K562 (cell line): ENCODE measurements at regions not wholly inside any gene's neighbourhood (a gene's known extent, or its start where the extent isn't known, plus 50 kb on each side); places are given as distances from the start of the nearest gene placed in this dataset.

Experiments used
- ATAC-seq: fragments of 200-7000 bp; cut with Tn5 transposase; 3 replicates; pipeline ENCODE4 v1.9.1; 2020; ENCODE audit warnings: moderate library complexity
- BruUV-seq: library from RNA; stranded (reverse); fragments of 400-500 nt; replicated peaks from 2 replicates; lab custom pipeline; 2021; lab: Mats Ljungman, UMichigan
- CTCF ChIA-PET: fragments of 300-600 bp; formaldehyde crosslinking; extraction: SDS; loops from one replicate; lab custom pipeline; 2021; ENCODE audit warnings: low intra/inter-chr PET ratio; lab: Yijun Ruan, JAX
- POLR2A ChIA-PET: fragments of 300-600, 350-650 bp; sonication (Branson Sonifier 250); formaldehyde crosslinking; extraction: SDS; loops from one replicate; lab custom pipeline; 2021; ENCODE audit warnings: antibody characterized with exemption, inconsistent platforms; lab: Yijun Ruan, JAX
- DNase-seq, 4 experiments: peaks; one replicate each; pipeline versions ENCODE4 v3.0.0 to v3.0.0-alpha.2; 2011 to 2018; ENCODE audit warnings: low spot score in 3 of 4, mixed read lengths in 3 of 4; ENCODE audit errors: extremely low read depth in 1 of 4
- FAIRE-seq: peaks from 2 replicates; lab custom pipeline; 2011; peaks lifted over from hg19 to GRCh38; lab: Jason Lieb, UNC
- H2AFZ ChIP-seq: 2 replicates; pipeline ENCODE4 v1.6.0; 2011; ENCODE audit warnings: low read depth, low read length, control low read depth, inconsistent platforms
- H3K27ac ChIP-seq: fragments of 200-600 bp; 3 replicates; pipeline ENCODE4 v1.8.0; 2011; ENCODE audit warnings: low read depth, mild to moderate bottlenecking, control low read depth, inconsistent platforms, low read length, moderate library complexity, mixed read lengths; ENCODE audit errors: extremely low read depth
- H3K27me3 ChIP-seq, 2 experiments: fragments of 300-600 bp in 1 of 2; 2 replicates in 1 of 2; 3 replicates in 1 of 2; pipeline versions ENCODE4 v1.6.0 to v1.8.0; 2011; ENCODE audit warnings: inconsistent platforms in 2 of 2, low read length in 2 of 2, mild to moderate bottlenecking in 1 of 2, mixed read lengths in 1 of 2, moderate library complexity in 1 of 2; ENCODE audit not compliant: control insufficient read depth in 2 of 2, insufficient read depth in 2 of 2
- H3K36me3 ChIP-seq: fragments of 300-600 bp; 3 replicates; pipeline ENCODE4 v1.8.0; 2011; ENCODE audit warnings: mild to moderate bottlenecking, low read length, inconsistent platforms; ENCODE audit not compliant: control insufficient read depth, insufficient read depth
- H3K4me1 ChIP-seq, 2 experiments: fragments of 200-600 bp in 1 of 2; replicated peaks in 1 of 2; 2 replicates in 1 of 2; 3 replicates in 1 of 2; pipeline versions ENCODE4 v1.5.1 to v1.8.0; 2011; ENCODE audit warnings: inconsistent platforms in 2 of 2, low read length in 2 of 2, mild to moderate bottlenecking in 1 of 2, mixed read lengths in 1 of 2, moderate library complexity in 1 of 2; ENCODE audit not compliant: control insufficient read depth in 2 of 2, insufficient read depth in 2 of 2
- H3K4me2 ChIP-seq: 2 replicates; pipeline ENCODE4 v1.6.1; 2011; ENCODE audit warnings: low read length, control low read depth, inconsistent platforms, mixed read lengths; ENCODE audit not compliant: insufficient read depth
- H3K4me3 ChIP-seq: fragments of 200-600 bp; sonication (generic), shearing (Covaris generic); 2 replicates; pipeline ENCODE4 v1.5.1; 2016; ENCODE audit warnings: control low read depth, inconsistent platforms
- H3K79me2 ChIP-seq: fragments of 200-600 bp; 3 replicates; pipeline ENCODE4 v1.8.0; 2011; ENCODE audit warnings: low read length, inconsistent platforms; ENCODE audit not compliant: control insufficient read depth, insufficient read depth
- H3K9ac ChIP-seq, 2 experiments: 2 replicates each; pipeline versions ENCODE4 v1.6.0 to v1.6.1; 2011; ENCODE audit warnings: low read depth in 2 of 2, low read length in 2 of 2, control low read depth in 1 of 2, inconsistent platforms in 1 of 2, mild to moderate bottlenecking in 1 of 2, mixed read lengths in 1 of 2; ENCODE audit not compliant: insufficient read depth in 1 of 2
- H3K9me1 ChIP-seq: one replicate; pipeline ENCODE4 v1.6.0; 2011; ENCODE audit warnings: inconsistent platforms, mild to moderate bottlenecking, low read length, moderate library complexity; ENCODE audit not compliant: control insufficient read depth, insufficient read depth
- H3K9me3 ChIP-seq: replicated peaks from 2 replicates; pipeline ENCODE4 v1.5.1; 2011; ENCODE audit warnings: low read depth, low read length, inconsistent platforms; ENCODE audit not compliant: control insufficient read depth, insufficient read depth
- H4K20me1 ChIP-seq: replicated peaks from 2 replicates; pipeline ENCODE4 v1.6.1; 2011; ENCODE audit warnings: low read length, inconsistent platforms, mixed read lengths; ENCODE audit not compliant: control insufficient read depth, insufficient read depth
- DIDO1 ChIP-seq: fragments of 450-650 bp; IDR thresholded peaks from 2 replicates; pipeline ENCODE4 v1.6.1; 2016; ENCODE audit warnings: low read depth, missing biosample characterization, missing genetic modification characterization
- HDAC8 ChIP-seq: fragments of 450-650 bp; IDR thresholded peaks from 2 replicates; pipeline ENCODE4 v1.6.1; 2016; ENCODE audit warnings: mild to moderate bottlenecking, missing genetic modification characterization, moderate library complexity, missing compliant biosample characterization
- MNT ChIP-seq, 2 experiments: fragments of 450-650 bp; conservative IDR thresholded peaks; 2 replicates each; pipeline ENCODE4 v1.6.1; 2017; ENCODE audit warnings: mild to moderate bottlenecking in 2 of 2, moderate library complexity in 2 of 2
- RFX7 ChIP-seq: fragments of 250-450 bp; sonication (Bioruptor Pico); IDR thresholded peaks from 2 replicates; pipeline ENCODE4 v1.5.1; 2021; ENCODE audit warnings: mild to moderate bottlenecking
- SREBF2 ChIP-seq: sonication (generic); formaldehyde crosslinking; IDR thresholded peaks from 2 replicates; pipeline ENCODE4 v1.4.0; 2020; ENCODE audit warnings: mild to moderate bottlenecking, missing genetic modification reagents
- ZBTB34 ChIP-seq: fragments of 250-450 bp; sonication (Bioruptor Pico); IDR thresholded peaks from 2 replicates; pipeline ENCODE4 v1.8.0; 2021; ENCODE audit warnings: mild to moderate bottlenecking, moderate library complexity
- ZBTB8A ChIP-seq: fragments of 450-650 bp; IDR thresholded peaks from 2 replicates; pipeline ENCODE4 v1.6.1; 2018; ENCODE audit warnings: mild to moderate bottlenecking, moderate library complexity; ENCODE audit not compliant: partially characterized antibody
- ZFX ChIP-seq: sonication (generic); formaldehyde crosslinking; IDR thresholded peaks from 2 replicates; pipeline ENCODE4 v1.8.0; 2022; ENCODE audit warnings: mild to moderate bottlenecking, missing genetic modification reagents, moderate library complexity
- ZNF3 ChIP-seq: fragments of 250-450 bp; sonication (Bioruptor Pico); IDR thresholded peaks from 2 replicates; pipeline ENCODE4 v1.5.0; 2021; ENCODE audit warnings: mild to moderate bottlenecking, moderate library complexity
- WGBS: fragments of 100-300 bp; shearing (Covaris generic); methylation state at CpG from one replicate; pipeline ENCODE4 v1.1.6; 2016; ENCODE audit warnings: low coverage, mixed read lengths; ENCODE audit not compliant: insufficient coverage; ENCODE audit errors: missing lambda C conversion rate; 5-methylcytosine and 5-hydroxymethylcytosine counted together
- in situ Hi-C: fragments of 300-500 bp; cut with MboI; formaldehyde crosslinking; loops from 4 replicates; pipeline ENCODE4 v1.15.0; 2018; ENCODE audit warnings: inconsistent platforms, mixed read lengths
- intact Hi-C: fragments of 100-400 bp; cut with micrococcal nuclease; formaldehyde crosslinking; loops from 2 replicates; pipeline ENCODE4 v1.14.2; 2022
- TF ChIP-seq, protein P1 (sequence below): fragments of 450-650 bp; IDR thresholded peaks from 2 replicates; pipeline ENCODE4 v1.6.1; 2018; ENCODE audit warnings: mild to moderate bottlenecking, low read depth; ENCODE audit not compliant: partially characterized antibody
- TF ChIP-seq, protein P2 (sequence below): fragments of 250-450 bp; sonication (Bioruptor Pico); IDR thresholded peaks from 2 replicates; pipeline ENCODE4 v1.5.0; 2020; ENCODE audit warnings: mild to moderate bottlenecking, borderline replicate concordance
- TF ChIP-seq, protein P3 (sequence below): sonication (generic); formaldehyde crosslinking; IDR thresholded peaks from 2 replicates; pipeline ENCODE4 v1.8.1; 2023; ENCODE audit warnings: mild to moderate bottlenecking, missing genetic modification reagents, moderate library complexity

GRCh38 chr3:144162042-144162441 lies 190.4 kb downstream of the DIPK2A start (continued):
- TF ChIP-seq ZBTB34, result no peak
- TF ChIP-seq HDAC8 (tag), result no peak
- TF ChIP-seq ZNF3 (CRISPR knock-in tag), result no peak
- TF ChIP-seq ZBTB8A, result no peak

- POLR2A ChIA-PET, result no interaction called here
- in situ Hi-C loops, result no loop called here
These were observed 192.7 kb downstream of the DIPK2A start for GRCh38 chr3:144164352-144164751.

More at GRCh38 chr3:144164352-144164751, 192.7 kb downstream of the DIPK2A start:
- CTCF ChIA-PET, result no interaction called here
- no peaks in the 10 kb centered on the region for H3K9me3 ChIP-seq
- H3K27me3 ChIP-seq, result no peaks in the 10 kb centered on the region
- no peak for DNase-seq
- H3K4me1 ChIP-seq, result no peaks in the 10 kb centered on the region
- intact Hi-C loops, result no loop called here
- no peak for ATAC-seq
- no peak overlapping the region for H3K27ac ChIP-seq
- no peak overlapping the region for H3K4me3 ChIP-seq
- no peaks in the 10 kb centered on the region for H3K9me1 ChIP-seq
- H3K79me2 ChIP-seq, result no peaks in the 10 kb centered on the region
- no peaks in the 10 kb centered on the region for H3K36me3 ChIP-seq
- H3K9ac ChIP-seq, result no peak overlapping the region
- TF ChIP-seq, protein P1, sequence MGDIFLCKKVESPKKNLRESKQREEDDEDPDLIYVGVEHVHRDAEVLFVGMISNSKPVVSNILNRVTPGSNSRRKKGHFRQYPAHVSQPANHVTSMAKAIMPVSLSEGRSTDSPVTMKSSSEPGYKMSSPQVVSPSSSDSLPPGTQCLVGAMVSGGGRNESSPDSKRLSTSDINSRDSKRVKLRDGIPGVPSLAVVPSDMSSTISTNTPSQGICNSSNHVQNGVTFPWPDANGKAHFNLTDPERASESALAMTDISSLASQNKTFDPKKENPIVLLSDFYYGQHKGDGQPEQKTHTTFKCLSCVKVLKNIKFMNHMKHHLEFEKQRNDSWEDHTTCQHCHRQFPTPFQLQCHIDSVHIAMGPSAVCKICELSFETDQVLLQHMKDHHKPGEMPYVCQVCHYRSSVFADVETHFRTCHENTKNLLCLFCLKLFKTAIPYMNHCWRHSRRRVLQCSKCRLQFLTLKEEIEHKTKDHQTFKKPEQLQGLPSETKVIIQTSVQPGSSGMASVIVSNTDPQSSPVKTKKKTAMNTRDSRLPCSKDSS, result no peak
- TF ChIP-seq MNT (conservative IDR thresholded peaks at IDR 0.05) (no peak), DIDO1 (tag) (no peak), RFX7 (CRISPR knock-in tag) (no peak), ZFX (CRISPR knock-in tag) (no peak), SREBF2 (CRISPR knock-in tag) (no peak)
- TF ChIP-seq, protein P2, sequence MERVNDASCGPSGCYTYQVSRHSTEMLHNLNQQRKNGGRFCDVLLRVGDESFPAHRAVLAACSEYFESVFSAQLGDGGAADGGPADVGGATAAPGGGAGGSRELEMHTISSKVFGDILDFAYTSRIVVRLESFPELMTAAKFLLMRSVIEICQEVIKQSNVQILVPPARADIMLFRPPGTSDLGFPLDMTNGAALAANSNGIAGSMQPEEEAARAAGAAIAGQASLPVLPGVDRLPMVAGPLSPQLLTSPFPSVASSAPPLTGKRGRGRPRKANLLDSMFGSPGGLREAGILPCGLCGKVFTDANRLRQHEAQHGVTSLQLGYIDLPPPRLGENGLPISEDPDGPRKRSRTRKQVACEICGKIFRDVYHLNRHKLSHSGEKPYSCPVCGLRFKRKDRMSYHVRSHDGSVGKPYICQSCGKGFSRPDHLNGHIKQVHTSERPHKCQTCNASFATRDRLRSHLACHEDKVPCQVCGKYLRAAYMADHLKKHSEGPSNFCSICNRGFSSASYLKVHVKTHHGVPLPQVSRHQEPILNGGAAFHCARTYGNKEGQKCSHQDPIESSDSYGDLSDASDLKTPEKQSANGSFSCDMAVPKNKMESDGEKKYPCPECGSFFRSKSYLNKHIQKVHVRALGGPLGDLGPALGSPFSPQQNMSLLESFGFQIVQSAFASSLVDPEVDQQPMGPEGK, result no peak
- TF ChIP-seq, protein P3, sequence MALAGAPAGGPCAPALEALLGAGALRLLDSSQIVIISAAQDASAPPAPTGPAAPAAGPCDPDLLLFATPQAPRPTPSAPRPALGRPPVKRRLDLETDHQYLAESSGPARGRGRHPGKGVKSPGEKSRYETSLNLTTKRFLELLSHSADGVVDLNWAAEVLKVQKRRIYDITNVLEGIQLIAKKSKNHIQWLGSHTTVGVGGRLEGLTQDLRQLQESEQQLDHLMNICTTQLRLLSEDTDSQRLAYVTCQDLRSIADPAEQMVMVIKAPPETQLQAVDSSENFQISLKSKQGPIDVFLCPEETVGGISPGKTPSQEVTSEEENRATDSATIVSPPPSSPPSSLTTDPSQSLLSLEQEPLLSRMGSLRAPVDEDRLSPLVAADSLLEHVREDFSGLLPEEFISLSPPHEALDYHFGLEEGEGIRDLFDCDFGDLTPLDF (CRISPR knock-in tag), result no peak
- TF ChIP-seq, all 486 proteins: peak for 0
- H2AFZ ChIP-seq, result no peak overlapping the region
- BruUV-seq, result no TSS peak
- no peak overlapping the region for H3K4me2 ChIP-seq
- H4K20me1 ChIP-seq, result no peaks in the 10 kb centered on the region
- FAIRE-seq, result no peak
- WGBS, result 0% methylated on average over 1 of the region's 1 CpG
